Smooth muscle cell (in vitro differentiated cells): ENCODE measurements at regions not wholly inside any gene's neighbourhood (a gene's known extent, or its start where the extent isn't known, plus 50 kb on each side); places are given as distances from the start of the nearest gene placed in this dataset.

Experiments
- DNase-seq: peaks from one replicate; lab custom pipeline; 2025; ENCODE audit not compliant: unreplicated experiment; lab: John Stamatoyannopoulos, UW
- H2AFZ ChIP-seq: fragments of 200-600 bp; sonication (generic); 2 replicates; pipeline ENCODE4 v1.6.0; 2016; ENCODE audit warnings: antibody characterized with exemption, low read depth, mild to moderate bottlenecking
- H3F3A ChIP-seq: fragments of 200-600 bp; sonication (generic); 2 replicates; pipeline ENCODE4 v1.6.0; 2017; ENCODE audit warnings: antibody characterized with exemption, low read depth
- H3K27ac ChIP-seq: fragments of 200-600 bp; sonication (generic); 2 replicates; pipeline ENCODE4 v1.5.1; 2016; ENCODE audit warnings: low read depth, mild to moderate bottlenecking
- H3K27me3 ChIP-seq: fragments of 200-600 bp; sonication (generic); 2 replicates; pipeline ENCODE4 v1.6.1; 2016; ENCODE audit warnings: low read depth, mild to moderate bottlenecking
- H3K36me3 ChIP-seq: fragments of 200-600 bp; sonication (generic); 2 replicates; pipeline ENCODE4 v1.5.1; 2016; ENCODE audit warnings: low read depth
- H3K4me1 ChIP-seq: fragments of 200-600 bp; sonication (generic); 2 replicates; pipeline ENCODE4 v1.5.1; 2016; ENCODE audit warnings: low read depth
- H3K4me2 ChIP-seq: fragments of 200-600 bp; sonication (generic); 2 replicates; pipeline ENCODE4 v1.6.0; 2016; ENCODE audit warnings: mild to moderate bottlenecking
- H3K4me3 ChIP-seq: fragments of 200-600 bp; sonication (generic); 2 replicates; pipeline ENCODE4 v1.5.1; 2016; ENCODE audit warnings: mild to moderate bottlenecking
- H3K79me2 ChIP-seq: fragments of 200-600 bp; sonication (generic); 2 replicates; pipeline ENCODE4 v1.6.0; 2016; ENCODE audit warnings: low read depth, mild to moderate bottlenecking
- H3K9ac ChIP-seq: fragments of 200-600 bp; sonication (generic); 2 replicates; pipeline ENCODE4 v1.6.0; 2016; ENCODE audit warnings: low read depth
- H3K9me3 ChIP-seq: fragments of 200-600 bp; sonication (generic); replicated peaks from 2 replicates; pipeline ENCODE4 v1.5.1; 2016; ENCODE audit warnings: low read depth
- H4K20me1 ChIP-seq: fragments of 200-600 bp; sonication (generic); 2 replicates; pipeline ENCODE4 v1.6.0; 2016; ENCODE audit warnings: low read depth
- WGBS: methylation state at CpG from one replicate; pipeline ENCODE4 v1.1.7; 2016; ENCODE audit warnings: low lambda C conversion rate; 5-methylcytosine and 5-hydroxymethylcytosine counted together
- TF ChIP-seq, protein P1 (sequence below): fragments of 200-600 bp; sonication (generic); IDR thresholded peaks from 2 replicates; pipeline ENCODE4 v1.5.1; 2017; ENCODE audit warnings: borderline replicate concordance, mild to moderate bottlenecking, antibody characterized with exemption; ENCODE audit not compliant: insufficient read depth, poor library complexity, severe bottlenecking

DNA sequence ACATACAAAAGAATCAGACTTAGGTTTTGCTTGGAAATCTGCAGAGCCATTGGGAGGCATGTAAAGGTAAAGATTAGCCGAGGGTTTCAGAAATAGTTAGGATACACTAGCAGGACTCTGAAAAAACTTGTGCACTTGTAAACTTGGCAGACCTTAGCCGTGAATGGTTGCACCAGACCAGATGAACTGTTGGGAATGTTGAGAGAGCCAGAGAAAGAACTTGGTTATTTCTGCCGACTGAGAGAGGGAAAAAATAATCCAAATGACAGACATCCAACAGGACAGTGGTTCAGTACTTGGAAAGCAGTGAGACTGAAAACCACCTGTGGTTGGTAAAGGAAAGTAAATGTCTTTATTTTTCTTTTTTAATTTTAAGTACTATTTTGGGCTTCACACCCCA, 222.5 kb upstream of the DDHD1 start:
- no peaks in the 10 kb centered on the region for H4K20me1 ChIP-seq
- no peak overlapping the region for H2AFZ ChIP-seq
- H3K27me3 ChIP-seq = no peaks in the 10 kb centered on the region
- H3K79me2 ChIP-seq = no peaks in the 10 kb centered on the region
- DNase-seq = no peak
- H3F3A ChIP-seq = no peaks in the 10 kb centered on the region
- no peak overlapping the region for H3K9ac ChIP-seq
- no peak overlapping the region for H3K4me2 ChIP-seq
- WGBS = 92% methylated on average over 3 of the region's 3 CpGs
- H3K4me3 ChIP-seq = no peak overlapping the region
- H3K4me1 ChIP-seq = no peaks in the 10 kb centered on the region
- TF ChIP-seq, protein P1, sequence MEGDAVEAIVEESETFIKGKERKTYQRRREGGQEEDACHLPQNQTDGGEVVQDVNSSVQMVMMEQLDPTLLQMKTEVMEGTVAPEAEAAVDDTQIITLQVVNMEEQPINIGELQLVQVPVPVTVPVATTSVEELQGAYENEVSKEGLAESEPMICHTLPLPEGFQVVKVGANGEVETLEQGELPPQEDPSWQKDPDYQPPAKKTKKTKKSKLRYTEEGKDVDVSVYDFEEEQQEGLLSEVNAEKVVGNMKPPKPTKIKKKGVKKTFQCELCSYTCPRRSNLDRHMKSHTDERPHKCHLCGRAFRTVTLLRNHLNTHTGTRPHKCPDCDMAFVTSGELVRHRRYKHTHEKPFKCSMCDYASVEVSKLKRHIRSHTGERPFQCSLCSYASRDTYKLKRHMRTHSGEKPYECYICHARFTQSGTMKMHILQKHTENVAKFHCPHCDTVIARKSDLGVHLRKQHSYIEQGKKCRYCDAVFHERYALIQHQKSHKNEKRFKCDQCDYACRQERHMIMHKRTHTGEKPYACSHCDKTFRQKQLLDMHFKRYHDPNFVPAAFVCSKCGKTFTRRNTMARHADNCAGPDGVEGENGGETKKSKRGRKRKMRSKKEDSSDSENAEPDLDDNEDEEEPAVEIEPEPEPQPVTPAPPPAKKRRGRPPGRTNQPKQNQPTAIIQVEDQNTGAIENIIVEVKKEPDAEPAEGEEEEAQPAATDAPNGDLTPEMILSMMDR = no peak
- H3K9me3 ChIP-seq = no peaks in the 10 kb centered on the region
- no peaks in the 10 kb centered on the region for H3K36me3 ChIP-seq
- H3K27ac ChIP-seq = no peak overlapping the region

- peak overlapping the region; percentile 56 for H3K4me2 ChIP-seq
- peaks cover 13% of the 10 kb centered on the region for H3K4me1 ChIP-seq
- no peaks in the 10 kb centered on the region for H3K9me3 ChIP-seq
- H3K9ac ChIP-seq = peak overlapping the region; percentile 32
- TF ChIP-seq, protein P1 = no peak
- H4K20me1 ChIP-seq = no peaks in the 10 kb centered on the region
- no peak for DNase-seq
- H3K27ac ChIP-seq = peak overlapping the region; percentile 85
- no peaks in the 10 kb centered on the region for H3K79me2 ChIP-seq
- no peak overlapping the region for H3K4me3 ChIP-seq
- H3F3A ChIP-seq = no peaks in the 10 kb centered on the region
- no peak overlapping the region for H2AFZ ChIP-seq
- H3K27me3 ChIP-seq = no peaks in the 10 kb centered on the region
- H3K36me3 ChIP-seq = no peaks in the 10 kb centered on the region
Observed at GRCh38 chr14:53368711-53369201, 215.6 kb upstream of the DDHD1 start.

DNA sequence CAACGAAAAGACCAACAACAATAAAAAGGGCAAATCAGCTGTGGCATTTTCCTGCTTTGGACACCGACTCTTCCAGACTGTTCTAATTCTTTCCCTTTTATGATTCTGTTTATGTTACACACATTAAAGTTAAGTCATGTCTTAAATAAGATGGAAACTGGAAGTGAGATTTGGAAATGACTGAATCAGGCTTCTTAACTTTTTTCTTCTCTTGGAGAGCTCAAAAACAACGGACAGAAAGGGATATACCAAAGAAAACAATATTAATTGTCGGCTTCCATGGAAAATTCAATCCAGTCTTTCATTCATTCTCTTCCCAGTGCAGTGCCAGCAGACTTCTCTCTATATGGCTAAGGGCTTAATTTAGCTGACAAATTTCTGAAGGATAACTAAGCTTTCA, 214.9 kb upstream of the DDHD1 start:
- H3K9ac ChIP-seq = peak overlapping the region; percentile 32
- TF ChIP-seq, protein P1 = no peak
- no peak for DNase-seq

GRCh38 chr14:53367644-53368026, 214.5 kb upstream of the DDHD1 start:
- peaks cover 13% of the 10 kb centered on the region for H3K4me1 ChIP-seq
- 46% methylated on average over 4 of the region's 4 CpGs for WGBS
- peak overlapping the region; percentile 85 for H3K27ac ChIP-seq
- peak overlapping the region; percentile 56 for H3K4me2 ChIP-seq
- no peak overlapping the region for H2AFZ ChIP-seq
- no peaks in the 10 kb centered on the region for H3F3A ChIP-seq
- H4K20me1 ChIP-seq = no peaks in the 10 kb centered on the region
- no peak overlapping the region for H3K4me3 ChIP-seq
- H3K9me3 ChIP-seq = no peaks in the 10 kb centered on the region
- TF ChIP-seq, protein P1 = no peak
- no peaks in the 10 kb centered on the region for H3K27me3 ChIP-seq
- DNase-seq = no peak
- H3K9ac ChIP-seq = no peak overlapping the region
- H3K36me3 ChIP-seq = no peaks in the 10 kb centered on the region
- no peaks in the 10 kb centered on the region for H3K79me2 ChIP-seq

More for the DNA sequence above, 214.9 kb upstream of the DDHD1 start:
- Histone ChIP-seq H3K79me2 (no peaks in the 10 kb centered on the region), H4K20me1 (no peaks in the 10 kb centered on the region), H3K4me1 (peaks cover 13% of the 10 kb centered on the region), H2AFZ (no peak overlapping the region), H3K9me3 (no peaks in the 10 kb centered on the region), H3K27me3 (no peaks in the 10 kb centered on the region), H3K36me3 (no peaks in the 10 kb centered on the region), H3K4me3 (no peak overlapping the region), H3K4me2 (peak overlapping the region; percentile 56), H3F3A (no peaks in the 10 kb centered on the region), H3K27ac (peak overlapping the region; percentile 85)
- 43% methylated on average over 4 of the region's 4 CpGs for WGBS
